ENCODE measurements at regions not wholly inside any gene's neighbourhood (a gene's known extent, or its start where the extent isn't known, plus 50 kb on each side); places are given as distances from the start of the nearest gene placed in this dataset.

DNA sequence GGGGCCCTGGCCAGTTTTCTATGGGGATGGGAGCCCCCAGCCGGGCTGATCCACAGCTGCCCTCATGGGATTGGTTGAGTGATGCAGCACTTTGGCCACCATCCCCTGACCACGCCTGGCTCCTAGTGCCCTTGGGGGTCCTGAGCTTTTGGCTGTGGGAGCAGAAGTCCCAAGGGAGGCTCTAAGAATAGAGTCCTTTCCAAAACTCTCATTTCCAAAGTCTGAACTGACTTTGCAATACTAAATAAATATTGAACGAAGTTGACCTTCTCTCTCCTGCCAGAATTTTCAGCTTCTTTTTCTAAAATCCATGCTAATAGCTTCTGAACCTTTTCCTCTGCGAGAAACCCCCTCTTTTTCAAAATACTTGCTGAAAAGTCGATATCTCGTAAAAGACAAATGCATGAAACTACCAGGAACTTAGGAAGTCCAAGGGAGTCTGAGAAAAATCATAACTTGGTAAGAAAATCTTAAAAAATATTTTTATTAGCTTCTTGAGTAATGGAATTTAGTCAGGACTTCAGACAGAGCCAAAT, 62.7 kb upstream of the IGFBP3 start:
- Histone ChIP-seq H3K27ac (no peak overlapping the region), H3K27me3 (no peaks in the 10 kb centered on the region), H3K9me3 (no peaks in the 10 kb centered on the region), H3K4me3 (no peak overlapping the region), H3K36me3 (no peaks in the 10 kb centered on the region), H3K4me1 (no peaks in the 10 kb centered on the region)
- no peak for DNase-seq
- in situ Hi-C loops (cut with MboI; ENCODE audit: low sequenced_read_pairs in 4 of 4) (no loop called here), intact Hi-C loops (cut with DNase I; ENCODE audit: low total_unique reads) (no loop called here)
- TF ChIP-seq POLR2A (IDR thresholded peaks at IDR 0.05) = no peak
- TF ChIP-seq, protein P1, sequence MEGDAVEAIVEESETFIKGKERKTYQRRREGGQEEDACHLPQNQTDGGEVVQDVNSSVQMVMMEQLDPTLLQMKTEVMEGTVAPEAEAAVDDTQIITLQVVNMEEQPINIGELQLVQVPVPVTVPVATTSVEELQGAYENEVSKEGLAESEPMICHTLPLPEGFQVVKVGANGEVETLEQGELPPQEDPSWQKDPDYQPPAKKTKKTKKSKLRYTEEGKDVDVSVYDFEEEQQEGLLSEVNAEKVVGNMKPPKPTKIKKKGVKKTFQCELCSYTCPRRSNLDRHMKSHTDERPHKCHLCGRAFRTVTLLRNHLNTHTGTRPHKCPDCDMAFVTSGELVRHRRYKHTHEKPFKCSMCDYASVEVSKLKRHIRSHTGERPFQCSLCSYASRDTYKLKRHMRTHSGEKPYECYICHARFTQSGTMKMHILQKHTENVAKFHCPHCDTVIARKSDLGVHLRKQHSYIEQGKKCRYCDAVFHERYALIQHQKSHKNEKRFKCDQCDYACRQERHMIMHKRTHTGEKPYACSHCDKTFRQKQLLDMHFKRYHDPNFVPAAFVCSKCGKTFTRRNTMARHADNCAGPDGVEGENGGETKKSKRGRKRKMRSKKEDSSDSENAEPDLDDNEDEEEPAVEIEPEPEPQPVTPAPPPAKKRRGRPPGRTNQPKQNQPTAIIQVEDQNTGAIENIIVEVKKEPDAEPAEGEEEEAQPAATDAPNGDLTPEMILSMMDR (IDR thresholded peaks at IDR 0.05 in 4 of 5, conservative IDR thresholded peaks at IDR 0.05 in 1 of 5) = no peak
- no peak for ATAC-seq

DNA sequence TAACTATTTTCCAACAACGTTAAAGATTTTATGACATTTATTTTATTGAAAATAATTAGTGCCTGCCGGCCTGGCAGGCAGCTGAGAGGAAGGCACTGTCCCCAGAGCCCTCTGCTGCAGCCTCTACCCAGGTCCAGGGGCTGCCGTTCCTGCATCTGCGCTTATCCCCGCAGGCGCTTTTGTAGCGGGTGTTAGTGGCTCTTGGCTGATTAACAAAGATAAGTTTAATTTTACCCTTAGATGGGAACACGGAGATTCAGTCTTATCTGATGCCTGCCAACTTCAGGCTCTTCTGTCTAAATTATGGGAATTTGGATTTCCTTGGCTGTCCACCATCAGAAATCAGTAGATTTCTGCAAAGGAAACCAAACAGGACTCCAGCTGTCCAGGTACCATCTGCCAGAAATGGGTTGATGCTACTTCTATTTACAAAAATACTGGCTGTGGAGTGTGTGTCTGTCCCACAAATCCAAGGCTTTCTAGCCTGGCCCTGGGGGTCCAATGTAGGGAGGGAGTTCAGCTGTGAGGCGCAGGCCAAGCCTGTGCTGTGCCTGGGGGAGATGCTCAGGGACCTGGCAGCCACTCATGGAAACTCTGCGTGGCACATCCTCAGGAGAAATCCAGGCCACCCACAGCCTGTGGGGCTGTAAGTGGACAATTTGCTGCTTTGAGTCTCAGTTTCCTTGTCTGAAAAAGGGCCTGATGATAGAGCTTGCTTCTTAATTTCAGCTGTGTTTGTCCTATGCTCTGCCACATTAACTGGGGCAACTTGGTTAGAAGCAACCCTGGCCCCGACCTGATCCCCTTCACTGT, 62.0 kb upstream of the IGFBP3 start:
- H3K4me3 ChIP-seq = no peak overlapping the region
- TF ChIP-seq POLR2A (IDR thresholded peaks at IDR 0.05) = no peak
- TF ChIP-seq, protein P1 (IDR thresholded peaks at IDR 0.05 in 4 of 5, conservative IDR thresholded peaks at IDR 0.05 in 1 of 5) = no peak
- no peaks in the 10 kb centered on the region for H3K9me3 ChIP-seq
- intact Hi-C loops (cut with DNase I; ENCODE audit: low total_unique reads) = no loop called here
- H3K4me1 ChIP-seq = no peaks in the 10 kb centered on the region
- DNase-seq = no peak
- in situ Hi-C loops (cut with MboI; ENCODE audit: low sequenced_read_pairs in 4 of 4) = no loop called here
- no peak overlapping the region for H3K27ac ChIP-seq
- ATAC-seq = no peak
- no peaks in the 10 kb centered on the region for H3K36me3 ChIP-seq
- H3K27me3 ChIP-seq = no peaks in the 10 kb centered on the region

DNA sequence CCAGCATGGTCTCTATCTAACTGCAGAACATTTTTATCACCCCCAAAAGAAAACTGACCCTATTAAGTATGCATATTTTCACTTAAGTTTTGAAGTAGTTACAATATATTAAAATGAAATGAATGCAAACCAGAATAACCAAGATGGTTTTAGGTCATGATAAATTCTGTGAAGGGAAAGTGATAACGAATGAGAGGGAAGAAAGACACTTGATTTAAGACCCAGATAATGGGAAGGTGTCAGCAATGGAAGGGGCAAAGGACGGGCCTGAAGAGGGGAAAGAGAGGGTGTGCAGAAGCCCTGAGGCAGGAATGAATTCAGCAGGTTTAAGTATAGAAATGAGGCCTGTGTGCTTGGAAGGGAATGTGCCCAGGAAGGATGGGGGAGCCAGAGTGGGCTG, 61.1 kb upstream of the IGFBP3 start:
- no peak for TF ChIP-seq POLR2A (IDR thresholded peaks at IDR 0.05)
- TF ChIP-seq, protein P1 (IDR thresholded peaks at IDR 0.05 in 4 of 5, conservative IDR thresholded peaks at IDR 0.05 in 1 of 5) = no peak
- no peaks in the 10 kb centered on the region for H3K36me3 ChIP-seq
- intact Hi-C loops (cut with DNase I; ENCODE audit: low total_unique reads) = no loop called here
- DNase-seq = no peak
- in situ Hi-C loops (cut with MboI; ENCODE audit: low sequenced_read_pairs in 4 of 4) = no loop called here
- no peaks in the 10 kb centered on the region for H3K27me3 ChIP-seq
- no peak overlapping the region for H3K27ac ChIP-seq
- no peaks in the 10 kb centered on the region for H3K4me1 ChIP-seq
- H3K4me3 ChIP-seq = no peak overlapping the region
- ATAC-seq = no peak
- no peaks in the 10 kb centered on the region for H3K9me3 ChIP-seq

DNA sequence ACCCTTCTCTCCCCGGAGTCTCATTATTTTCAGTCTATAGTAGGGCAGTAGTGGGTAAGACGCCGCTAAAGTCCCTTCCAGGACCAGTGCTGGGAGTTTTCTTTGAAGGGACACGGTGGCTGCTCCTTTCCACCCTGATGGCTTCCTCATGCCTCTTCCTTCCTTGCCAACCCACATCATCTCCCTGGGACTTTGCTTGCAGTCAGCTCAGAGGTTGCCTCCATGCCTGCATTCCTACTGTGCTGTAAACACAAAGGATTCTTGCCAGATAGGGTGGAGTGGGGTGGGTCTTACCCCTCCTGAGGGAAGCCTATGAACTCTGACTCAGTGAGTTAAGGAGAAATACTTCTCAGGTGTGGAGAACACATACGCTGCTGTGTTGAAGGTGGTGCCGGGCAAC, 59.9 kb upstream of the IGFBP3 start:
- no peak for DNase-seq
- Histone ChIP-seq H3K27ac (no peak overlapping the region), H3K4me3 (no peak overlapping the region), H3K36me3 (no peaks in the 10 kb centered on the region), H3K27me3 (no peaks in the 10 kb centered on the region), H3K4me1 (no peaks in the 10 kb centered on the region), H3K9me3 (no peaks in the 10 kb centered on the region)
- in situ Hi-C loops (cut with MboI; ENCODE audit: low sequenced_read_pairs in 4 of 4) = no loop called here
- ATAC-seq = no peak
- intact Hi-C loops (cut with DNase I; ENCODE audit: low total_unique reads) = no loop called here
- TF ChIP-seq, protein P1 (IDR thresholded peaks at IDR 0.05 in 4 of 5, conservative IDR thresholded peaks at IDR 0.05 in 1 of 5) = no peak
- TF ChIP-seq POLR2A (IDR thresholded peaks at IDR 0.05) = no peak
